ENCODE measurements at regions not wholly inside any gene's neighbourhood (a gene's known extent, or its start where the extent isn't known, plus 50 kb on each side); places are given as distances from the start of the nearest gene placed in this dataset.

DNA sequence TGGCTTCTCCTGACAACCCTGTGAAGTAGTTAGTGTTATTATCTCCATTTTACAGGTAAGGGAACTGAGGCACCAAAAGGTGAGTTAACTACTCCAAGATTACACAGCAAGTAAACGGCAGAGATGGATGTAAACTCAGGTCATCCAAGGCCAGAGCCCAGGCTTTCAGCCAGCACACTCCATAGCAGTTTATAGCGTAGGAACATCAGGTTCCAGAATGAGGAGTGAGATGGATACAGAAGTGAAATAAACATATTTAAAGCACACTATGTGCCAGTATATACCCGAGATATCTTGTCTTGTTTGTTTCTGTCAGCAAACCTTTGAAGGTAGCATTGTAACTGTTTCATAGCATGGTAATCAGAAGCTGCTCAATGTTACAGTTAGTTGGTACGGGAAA lies 279.0 kb downstream of the OXSM start:
- no peaks in the 10 kb centered on the region for H3K9me3 ChIP-seq (replicated peaks; ENCODE audit: control insufficient read depth, insufficient read depth, low read length)
- no peaks in the 10 kb centered on the region for H3K27me3 ChIP-seq (ENCODE audit: control insufficient read depth in 2 of 2, insufficient read depth in 2 of 2, low read length in 2 of 2)
- dilution Hi-C loops (cut with MboI; ENCODE audit: extremely low pct_ligation_motif_present, low sequenced_read_pairs): no loop called here
- H3K4me1 ChIP-seq (ENCODE audit: control insufficient read depth, extremely low read depth, insufficient read depth, low read length): no peaks in the 10 kb centered on the region
- H4K20me1 ChIP-seq (replicated peaks; ENCODE audit: control insufficient read depth, extremely low read depth, insufficient read depth, low read length): no peaks in the 10 kb centered on the region
- no peak overlapping the region for H3K27ac ChIP-seq (ENCODE audit: insufficient read depth, low read depth, low read length)
- H3K9me1 ChIP-seq (replicated peaks; ENCODE audit: control insufficient read depth, extremely low read depth, insufficient read depth, low read length): no peaks in the 10 kb centered on the region
- H3K36me3 ChIP-seq (ENCODE audit: control insufficient read depth in 2 of 2, extremely low read depth in 1 of 2, insufficient read depth in 2 of 2, low read length in 2 of 2): no peaks in the 10 kb centered on the region
- no TSS peak for BruUV-seq (replicated peaks)
- DNase-seq (ENCODE audit: low read depth, low spot score): no peak
- FAIRE-seq: no peak
- no peak overlapping the region for H3K9ac ChIP-seq (replicated peaks; ENCODE audit: extremely low read depth, insufficient read depth, low read length)
- no peak for TF ChIP-seq POLR2A (IDR thresholded peaks at IDR 0.05; ENCODE audit: low read depth, low read length)
- TF ChIP-seq EZH2 (IDR thresholded peaks at IDR 0.05; ENCODE audit: borderline replicate concordance, low read depth, low read length, severe bottlenecking): no peak
- no peak for TF ChIP-seq GATA2 (IDR thresholded peaks at IDR 0.05; ENCODE audit: insufficient read depth, insufficient read length, low read depth, low read length)
- no peak for TF ChIP-seq MYC (IDR thresholded peaks at IDR 0.05; ENCODE audit: low read depth, low read length)
- TF ChIP-seq, protein P1, sequence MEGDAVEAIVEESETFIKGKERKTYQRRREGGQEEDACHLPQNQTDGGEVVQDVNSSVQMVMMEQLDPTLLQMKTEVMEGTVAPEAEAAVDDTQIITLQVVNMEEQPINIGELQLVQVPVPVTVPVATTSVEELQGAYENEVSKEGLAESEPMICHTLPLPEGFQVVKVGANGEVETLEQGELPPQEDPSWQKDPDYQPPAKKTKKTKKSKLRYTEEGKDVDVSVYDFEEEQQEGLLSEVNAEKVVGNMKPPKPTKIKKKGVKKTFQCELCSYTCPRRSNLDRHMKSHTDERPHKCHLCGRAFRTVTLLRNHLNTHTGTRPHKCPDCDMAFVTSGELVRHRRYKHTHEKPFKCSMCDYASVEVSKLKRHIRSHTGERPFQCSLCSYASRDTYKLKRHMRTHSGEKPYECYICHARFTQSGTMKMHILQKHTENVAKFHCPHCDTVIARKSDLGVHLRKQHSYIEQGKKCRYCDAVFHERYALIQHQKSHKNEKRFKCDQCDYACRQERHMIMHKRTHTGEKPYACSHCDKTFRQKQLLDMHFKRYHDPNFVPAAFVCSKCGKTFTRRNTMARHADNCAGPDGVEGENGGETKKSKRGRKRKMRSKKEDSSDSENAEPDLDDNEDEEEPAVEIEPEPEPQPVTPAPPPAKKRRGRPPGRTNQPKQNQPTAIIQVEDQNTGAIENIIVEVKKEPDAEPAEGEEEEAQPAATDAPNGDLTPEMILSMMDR (IDR thresholded peaks at IDR 0.05; ENCODE audit: extremely low read depth in 1 of 2, insufficient read depth in 1 of 2, low read depth in 1 of 2, low read length in 2 of 2): no peak
- no peak for TF ChIP-seq FOS (IDR thresholded peaks at IDR 0.05; ENCODE audit: borderline replicate concordance, insufficient read depth, low read length)
- no peaks in the 10 kb centered on the region for H3K79me2 ChIP-seq (ENCODE audit: control insufficient read depth, insufficient read depth, low read length)
- no peak overlapping the region for H3K4me3 ChIP-seq (replicated peaks in 1 of 3; ENCODE audit: insufficient read depth in 1 of 3, low read depth in 1 of 3, low read length in 3 of 3)
- no peak overlapping the region for H2AFZ ChIP-seq (ENCODE audit: low read depth, low read length)
- ChIA-PET CTCF (no interaction called here), POLR2A (no interaction called here)
- H3K4me2 ChIP-seq (ENCODE audit: insufficient read depth, low read length): no peak overlapping the region
- intact Hi-C loops (cut with micrococcal nuclease): no loop called here

- no peak overlapping the region for H3K4me3 ChIP-seq (replicated peaks in 1 of 3; ENCODE audit: insufficient read depth in 1 of 3, low read depth in 1 of 3, low read length in 3 of 3)
- no peaks in the 10 kb centered on the region for H3K36me3 ChIP-seq (ENCODE audit: control insufficient read depth in 2 of 2, extremely low read depth in 1 of 2, insufficient read depth in 2 of 2, low read length in 2 of 2)
- H3K4me1 ChIP-seq (ENCODE audit: control insufficient read depth, extremely low read depth, insufficient read depth, low read length): no peaks in the 10 kb centered on the region
- H3K4me2 ChIP-seq (ENCODE audit: insufficient read depth, low read length): no peak overlapping the region
- no peak overlapping the region for H3K27ac ChIP-seq (ENCODE audit: insufficient read depth, low read depth, low read length)
- ChIA-PET CTCF (no interaction called here), POLR2A (no interaction called here)
- FAIRE-seq (no peak), DNase-seq (ENCODE audit: low read depth, low spot score) (no peak)
- H3K9me3 ChIP-seq (replicated peaks; ENCODE audit: control insufficient read depth, insufficient read depth, low read length): no peaks in the 10 kb centered on the region
- intact Hi-C loops (cut with micrococcal nuclease): no loop called here
- H3K9ac ChIP-seq (replicated peaks; ENCODE audit: extremely low read depth, insufficient read depth, low read length): no peak overlapping the region
- H4K20me1 ChIP-seq (replicated peaks; ENCODE audit: control insufficient read depth, extremely low read depth, insufficient read depth, low read length): no peaks in the 10 kb centered on the region
- no peaks in the 10 kb centered on the region for H3K27me3 ChIP-seq (ENCODE audit: control insufficient read depth in 2 of 2, insufficient read depth in 2 of 2, low read length in 2 of 2)
- H3K79me2 ChIP-seq (ENCODE audit: control insufficient read depth, insufficient read depth, low read length): no peaks in the 10 kb centered on the region
- BruUV-seq (replicated peaks): no TSS peak
- no peaks in the 10 kb centered on the region for H3K9me1 ChIP-seq (replicated peaks; ENCODE audit: control insufficient read depth, extremely low read depth, insufficient read depth, low read length)
- TF ChIP-seq, protein P1 (IDR thresholded peaks at IDR 0.05; ENCODE audit: extremely low read depth in 1 of 2, insufficient read depth in 1 of 2, low read depth in 1 of 2, low read length in 2 of 2): no peak
- TF ChIP-seq POLR2AphosphoS5 (IDR thresholded peaks at IDR 0.05; ENCODE audit: insufficient read depth, low read depth, low read length): no peak
- no peak for TF ChIP-seq POLR2A (IDR thresholded peaks at IDR 0.05; ENCODE audit: low read depth, low read length)
- TF ChIP-seq JUN (IDR thresholded peaks at IDR 0.05; ENCODE audit: borderline replicate concordance, insufficient read depth, insufficient read length, low read depth): no peak
- TF ChIP-seq MAX (IDR thresholded peaks at IDR 0.05; ENCODE audit: insufficient read depth, insufficient read length): no peak
- no peak for TF ChIP-seq GATA2 (IDR thresholded peaks at IDR 0.05; ENCODE audit: insufficient read depth, insufficient read length, low read depth, low read length)
- TF ChIP-seq EZH2 (IDR thresholded peaks at IDR 0.05; ENCODE audit: borderline replicate concordance, low read depth, low read length, severe bottlenecking): no peak
- TF ChIP-seq FOS (IDR thresholded peaks at IDR 0.05; ENCODE audit: borderline replicate concordance, insufficient read depth, low read length): no peak
- TF ChIP-seq MYC (IDR thresholded peaks at IDR 0.05; ENCODE audit: low read depth, low read length): no peak
- no peak overlapping the region for H2AFZ ChIP-seq (ENCODE audit: low read depth, low read length)
- dilution Hi-C loops (cut with MboI; ENCODE audit: extremely low pct_ligation_motif_present, low sequenced_read_pairs): no loop called here
Observed at GRCh38 chr3:26070854-26071253, 281.0 kb downstream of the OXSM start.

All from endothelial cell of umbilical vein (primary cell).